SK-N-MC (cell line): ENCODE measurements at regions not wholly inside any gene's neighbourhood (a gene's known extent, or its start where the extent isn't known, plus 50 kb on each side); places are given as distances from the start of the nearest gene placed in this dataset.

Experiments used
- DNase-seq: peaks from one replicate; pipeline ENCODE4 v3.0.0-alpha.2; 2011; ENCODE audit warnings: low read depth, low spot score
- H3K27ac ChIP-seq: fragments of 200-600 bp; sonication (generic); 2 replicates; pipeline ENCODE4 v1.5.1; 2016; ENCODE audit warnings: mixed run types
- H3K36me3 ChIP-seq: fragments of 200-600 bp; sonication (generic); 2 replicates; pipeline ENCODE4 v1.6.1; 2017; ENCODE audit warnings: antibody characterized with exemption, low read length, mixed read lengths; ENCODE audit not compliant: insufficient read depth
- H3K4me3 ChIP-seq: fragments of 200-600 bp; sonication (generic); 2 replicates; pipeline ENCODE4 v1.5.1; 2016
- H3K9ac ChIP-seq: fragments of 200-600 bp; sonication (generic); 2 replicates; pipeline ENCODE4 v1.8.0; 2017; ENCODE audit warnings: mixed run types, mixed read lengths; ENCODE audit not compliant: insufficient read length
- H3K9me3 ChIP-seq: fragments of 200-600 bp; sonication (generic); 2 replicates; pipeline ENCODE4 v1.6.1; 2017; ENCODE audit warnings: low read depth, mild to moderate bottlenecking, antibody characterized with exemption, low read length, moderate library complexity, mixed read lengths
- EZH2 ChIP-seq: fragments of 200-600 bp; sonication (generic); IDR thresholded peaks from one replicate; pipeline ENCODE4 v1.6.1; 2017; ENCODE audit warnings: antibody characterized with exemption
- FOXP2 ChIP-seq: optimal IDR thresholded peaks from 2 replicates; pipeline ENCODE3; 2011; ENCODE audit warnings: mild to moderate bottlenecking, moderate library complexity; ENCODE audit not compliant: insufficient read depth; ENCODE audit errors: extremely low read length, control extremely low read depth
- POLR2AphosphoS5 ChIP-seq: IDR thresholded peaks from 2 replicates; pipeline ENCODE4 v1.6.1; 2012; ENCODE audit warnings: mild to moderate bottlenecking, low read depth, low read length, borderline replicate concordance

DNA sequence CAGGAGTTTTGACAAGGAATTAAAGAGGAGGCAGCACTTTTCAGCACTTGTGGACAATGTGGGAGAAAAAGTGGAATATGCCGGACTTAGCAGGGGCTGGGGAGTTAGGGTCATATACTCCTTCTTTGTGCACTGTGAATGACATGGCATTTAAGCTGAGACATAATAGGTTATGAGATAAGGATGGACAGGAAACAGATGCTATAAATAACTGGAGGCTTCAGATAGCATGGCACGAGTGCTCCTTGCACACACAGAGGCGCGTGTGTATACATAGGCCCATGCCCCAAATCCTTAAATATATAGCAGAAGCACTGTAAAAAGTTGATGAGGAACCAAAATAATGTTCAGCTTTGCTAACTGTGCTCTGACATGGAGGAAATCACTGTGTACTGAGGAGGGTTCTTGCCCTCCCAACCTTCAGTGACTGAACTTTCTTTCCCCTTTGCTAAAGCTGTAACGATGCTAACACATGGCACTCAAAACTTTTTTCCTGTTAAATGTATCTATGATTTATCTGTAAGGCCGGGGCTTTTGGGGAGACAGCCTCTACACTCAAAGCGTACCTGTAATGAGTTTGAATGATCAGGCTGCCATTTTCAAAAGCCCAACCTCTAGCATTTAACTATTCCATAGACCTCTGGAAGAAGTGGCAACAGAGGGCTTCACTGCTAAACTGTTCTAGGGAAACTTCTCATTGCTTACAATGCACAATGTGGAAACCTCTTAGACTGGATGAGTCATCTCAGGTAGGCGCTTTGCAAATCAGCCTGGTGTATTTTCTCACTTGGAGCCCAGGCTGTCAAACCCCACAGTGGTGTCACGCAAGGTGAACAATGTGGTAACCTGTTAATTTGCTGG is 784.6 kb downstream of the NR2F2 start:
- no peak for TF ChIP-seq EZH2
- no peak for TF ChIP-seq FOXP2
- no peak for TF ChIP-seq POLR2AphosphoS5
- no peak overlapping the region for H3K9ac ChIP-seq
- no peak for DNase-seq
- no peaks in the 10 kb centered on the region for H3K9me3 ChIP-seq
- H3K27ac ChIP-seq: no peak overlapping the region
- H3K4me3 ChIP-seq: no peak overlapping the region
- no peaks in the 10 kb centered on the region for H3K36me3 ChIP-seq

DNA sequence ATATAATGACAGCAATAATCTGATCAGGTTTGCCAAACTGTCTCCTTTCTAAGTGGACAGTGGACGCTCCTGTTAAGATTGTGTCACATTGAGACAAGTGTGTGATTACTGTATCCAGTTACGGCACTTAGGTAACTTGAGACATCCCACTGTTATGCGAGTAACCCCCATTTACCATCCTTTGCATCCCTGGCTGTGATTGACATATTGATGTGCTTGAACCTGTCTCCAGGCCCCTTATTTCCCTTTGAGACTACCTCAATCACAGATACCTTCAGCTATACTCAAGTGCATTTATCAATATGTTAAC is 785.2 kb downstream of the NR2F2 start:
- Histone ChIP-seq H3K27ac (no peak overlapping the region), H3K36me3 (no peaks in the 10 kb centered on the region), H3K9ac (no peak overlapping the region), H3K9me3 (no peaks in the 10 kb centered on the region), H3K4me3 (no peak overlapping the region)
- TF ChIP-seq POLR2AphosphoS5: no peak
- no peak for TF ChIP-seq FOXP2
- TF ChIP-seq EZH2: no peak
- DNase-seq: no peak

DNA sequence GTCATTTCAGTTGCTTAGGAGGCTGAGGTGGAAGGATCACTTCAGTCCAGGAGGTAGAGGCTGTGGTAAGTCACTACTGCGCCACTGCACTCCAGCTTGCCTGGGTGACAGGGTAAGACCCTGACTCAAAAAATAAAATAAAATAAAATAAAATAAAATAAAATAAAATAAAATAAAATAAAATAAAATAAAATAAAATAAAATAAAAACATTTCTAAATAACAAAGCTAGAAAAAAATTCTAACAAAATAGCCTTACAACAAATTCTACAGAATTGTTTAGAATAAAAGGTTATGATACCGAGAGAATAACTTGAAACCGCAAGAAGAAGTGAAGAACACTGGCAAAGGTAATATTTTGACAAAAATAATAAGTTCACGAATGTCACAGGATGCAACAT is 794.3 kb downstream of the NR2F2 start:
- no peak overlapping the region for H3K27ac ChIP-seq
- H3K4me3 ChIP-seq: no peak overlapping the region
- no peak for DNase-seq
- H3K36me3 ChIP-seq: no peaks in the 10 kb centered on the region
- no peaks in the 10 kb centered on the region for H3K9me3 ChIP-seq
- TF ChIP-seq EZH2: no peak
- no peak for TF ChIP-seq POLR2AphosphoS5
- no peak for TF ChIP-seq FOXP2
- no peak overlapping the region for H3K9ac ChIP-seq

DNA sequence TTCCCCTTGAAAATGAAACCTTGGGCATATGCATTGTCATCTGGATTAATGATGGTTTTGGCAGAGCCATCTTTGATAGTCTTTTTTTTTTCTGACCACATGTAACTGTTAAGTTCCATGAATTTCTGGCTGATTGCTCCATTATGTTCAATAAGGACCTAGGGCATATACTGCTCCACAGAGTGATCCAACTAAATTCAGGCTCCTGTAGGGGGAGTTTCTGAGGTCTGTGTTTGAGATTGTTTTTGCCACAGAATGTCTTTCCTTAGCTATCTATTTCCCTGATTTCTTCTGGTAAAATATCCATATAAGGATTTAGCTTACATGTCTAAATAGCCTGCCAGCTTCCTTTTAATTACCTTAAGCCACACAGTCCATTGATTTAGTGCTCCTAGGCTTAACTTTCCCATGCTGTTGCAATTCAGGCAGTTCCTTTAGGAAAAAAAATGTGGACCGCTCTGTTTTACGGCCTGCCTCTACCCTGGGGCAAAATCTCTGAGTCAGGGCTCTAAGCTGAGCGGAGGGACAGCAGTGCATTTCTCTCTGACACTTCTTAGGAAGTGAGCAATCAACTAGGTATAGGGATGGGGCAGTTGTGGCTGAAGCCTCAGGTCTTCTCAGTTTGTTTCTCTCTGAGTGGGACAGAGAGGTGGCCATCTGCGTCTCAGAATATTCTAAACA is 796.2 kb downstream of the NR2F2 start:
- TF ChIP-seq FOXP2 (no peak), POLR2AphosphoS5 (no peak), EZH2 (no peak)
- Histone ChIP-seq H3K4me3 (no peak overlapping the region), H3K27ac (no peak overlapping the region), H3K9ac (no peak overlapping the region), H3K9me3 (no peaks in the 10 kb centered on the region), H3K36me3 (no peaks in the 10 kb centered on the region)
- no peak for DNase-seq

DNA sequence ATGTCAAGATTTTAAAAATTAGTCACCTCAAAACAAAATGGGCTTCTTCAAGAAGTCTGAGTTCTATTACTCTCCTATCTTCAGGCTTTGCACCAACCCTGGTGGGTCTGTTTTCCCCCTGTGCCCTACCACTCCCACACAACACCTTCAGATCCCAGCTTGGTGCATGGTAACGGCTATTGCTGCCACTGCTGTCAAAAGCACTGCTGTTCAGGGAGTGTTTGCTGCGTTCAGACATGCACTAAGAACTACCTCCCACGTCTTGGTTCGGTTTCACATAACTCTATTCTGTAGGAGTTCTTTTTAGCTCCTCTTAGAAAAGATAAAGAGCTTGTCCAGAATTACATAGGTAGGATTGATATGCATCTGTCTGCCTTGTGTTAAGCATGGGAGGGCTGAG is 799.2 kb downstream of the NR2F2 start:
- TF ChIP-seq EZH2: no peak
- TF ChIP-seq FOXP2: no peak
- no peak for TF ChIP-seq POLR2AphosphoS5
- H3K9me3 ChIP-seq: no peaks in the 10 kb centered on the region

DNA sequence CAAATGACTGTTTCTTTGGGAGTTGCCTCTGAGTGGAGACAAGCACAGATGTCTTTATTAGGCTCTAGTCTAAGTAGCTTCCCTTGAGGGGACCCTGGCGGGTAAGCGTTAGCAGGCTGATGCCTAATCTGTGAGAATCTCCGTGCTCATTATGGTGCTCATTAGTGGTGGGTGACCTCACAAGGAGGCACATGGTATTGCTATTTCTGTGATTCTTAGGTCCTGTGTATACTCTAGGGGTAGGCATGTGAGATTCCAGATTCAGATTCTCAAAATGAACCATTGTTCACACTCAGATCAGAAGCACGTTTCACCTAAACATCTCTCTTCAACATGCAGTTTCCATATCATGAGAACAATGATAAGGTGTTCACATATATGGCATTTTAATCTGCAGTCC is 809.7 kb downstream of the NR2F2 start:
- no peak overlapping the region for H3K27ac ChIP-seq
- no peaks in the 10 kb centered on the region for H3K36me3 ChIP-seq
- H3K9ac ChIP-seq: no peak overlapping the region
- no peak for DNase-seq
- H3K4me3 ChIP-seq: no peak overlapping the region
- no peaks in the 10 kb centered on the region for H3K9me3 ChIP-seq
- TF ChIP-seq FOXP2: no peak

More for the DNA sequence above, 799.2 kb downstream of the NR2F2 start:
- no peaks in the 10 kb centered on the region for H3K36me3 ChIP-seq
- no peak overlapping the region for H3K4me3 ChIP-seq
- no peak for DNase-seq
- no peak overlapping the region for H3K9ac ChIP-seq
- no peak overlapping the region for H3K27ac ChIP-seq

DNA sequence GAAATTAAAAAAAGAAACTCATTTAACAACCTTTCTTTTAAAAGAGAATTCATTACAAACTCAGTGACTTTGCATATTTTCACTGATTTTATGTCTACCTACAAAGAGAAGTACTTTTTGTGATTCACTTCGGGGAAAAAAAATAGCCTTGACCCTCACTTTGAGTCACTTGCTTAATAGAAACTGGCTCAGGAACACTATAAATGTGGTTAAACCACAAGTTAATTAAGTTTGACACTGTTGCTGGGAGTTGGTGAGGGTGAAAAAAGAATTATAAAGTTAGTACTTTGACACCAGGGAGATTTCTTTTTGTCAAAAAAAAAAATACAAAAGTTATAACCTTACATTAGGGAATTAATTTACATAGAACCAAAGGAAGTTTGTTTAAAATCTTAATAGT is 810.9 kb downstream of the NR2F2 start:
- TF ChIP-seq FOXP2 (no peak), POLR2AphosphoS5 (no peak), EZH2 (no peak)
- DNase-seq: no peak
- no peaks in the 10 kb centered on the region for H3K9me3 ChIP-seq
- H3K27ac ChIP-seq: no peak overlapping the region
- H3K9ac ChIP-seq: no peak overlapping the region
- H3K4me3 ChIP-seq: no peak overlapping the region
- H3K36me3 ChIP-seq: no peaks in the 10 kb centered on the region

DNA sequence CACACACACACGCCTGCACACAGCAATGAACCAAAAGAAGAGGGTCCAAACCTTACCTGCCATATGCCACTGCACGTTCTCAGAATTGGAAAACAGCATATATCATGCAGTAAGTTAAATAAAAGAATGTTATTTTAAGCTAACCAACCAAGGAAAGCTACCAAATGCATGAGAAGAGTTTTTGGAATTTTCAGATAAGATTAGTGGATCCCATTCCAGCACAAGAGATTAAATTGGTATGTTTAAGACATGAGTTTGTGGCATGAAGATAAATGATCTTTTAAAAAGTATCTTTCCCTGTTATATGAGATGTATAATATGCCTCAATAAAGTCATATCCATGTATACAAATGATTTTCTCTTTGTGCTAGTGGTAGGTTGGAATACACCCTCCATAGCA is 811.4 kb downstream of the NR2F2 start:
- no peak for DNase-seq
- no peaks in the 10 kb centered on the region for H3K9me3 ChIP-seq
- no peak overlapping the region for H3K9ac ChIP-seq
- no peak overlapping the region for H3K4me3 ChIP-seq
- H3K36me3 ChIP-seq: no peaks in the 10 kb centered on the region
- no peak for TF ChIP-seq POLR2AphosphoS5
- TF ChIP-seq EZH2: no peak
- no peak for TF ChIP-seq FOXP2
- H3K27ac ChIP-seq: no peak overlapping the region

DNA sequence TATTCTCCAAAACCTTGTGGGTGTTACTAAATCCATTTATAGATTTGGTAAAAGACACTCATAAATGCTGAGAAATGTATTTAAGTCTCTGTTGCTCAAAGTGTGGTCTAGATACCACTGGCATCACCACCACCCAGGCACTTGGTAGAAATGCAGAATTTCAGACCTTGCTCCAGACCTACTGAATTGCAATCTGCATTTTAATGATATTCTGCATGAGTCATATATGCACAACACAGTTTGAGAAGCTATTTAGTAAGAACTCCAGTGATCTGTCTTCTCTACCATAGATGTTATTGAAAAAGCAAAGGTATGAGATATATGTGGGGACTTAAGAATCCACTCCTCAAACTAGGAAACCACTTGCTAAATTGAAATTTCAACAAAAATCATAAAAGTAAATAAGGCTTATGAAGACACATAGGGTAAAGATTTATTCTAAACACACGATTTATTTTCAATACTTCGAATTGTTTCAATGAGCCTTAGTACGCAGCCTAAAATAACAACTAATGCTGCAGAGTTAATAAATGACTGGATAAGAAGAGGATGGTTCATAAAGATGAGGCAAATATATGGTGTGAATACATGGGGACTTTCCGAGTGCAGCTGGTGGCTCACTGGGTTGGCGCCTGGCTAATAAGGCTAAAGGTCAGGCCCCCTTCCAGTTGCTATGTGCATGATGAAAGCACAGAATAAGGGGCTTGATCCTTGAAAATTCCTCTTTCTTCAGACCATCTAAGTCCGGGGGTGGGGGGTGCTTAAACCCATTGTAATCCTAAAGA is 813.3 kb downstream of the NR2F2 start:
- no peak overlapping the region for H3K4me3 ChIP-seq
- no peaks in the 10 kb centered on the region for H3K36me3 ChIP-seq
- no peak overlapping the region for H3K27ac ChIP-seq
- TF ChIP-seq FOXP2 (no peak), EZH2 (no peak), POLR2AphosphoS5 (no peak)
- no peaks in the 10 kb centered on the region for H3K9me3 ChIP-seq
- no peak for DNase-seq
- no peak overlapping the region for H3K9ac ChIP-seq
